Keratinocyte (primary cell): ENCODE measurements at regions not wholly inside any gene's neighbourhood (a gene's known extent, or its start where the extent isn't known, plus 50 kb on each side); places are given as distances from the start of the nearest gene placed in this dataset.
A peak's percentile ranks its signal among the peaks of the same experiment; 100 is the strongest.

Experiments
- DNase-seq: peaks from one replicate; pipeline ENCODE4 v3.0.0-alpha.2; 2011; ENCODE audit warnings: low read depth, missing footprints, low spot score
- FAIRE-seq: peaks from 2 replicates; lab custom pipeline; 2011; peaks lifted over from hg19 to GRCh38; lab: Jason Lieb, UNC
- H2AFZ ChIP-seq: 2 replicates; pipeline ENCODE4 v1.6.0; 2012; ENCODE audit warnings: low read length, control low read depth, inconsistent platforms; ENCODE audit not compliant: control insufficient read depth
- H3K27ac ChIP-seq: 2 replicates; pipeline ENCODE4 v1.5.1; 2011; ENCODE audit warnings: low read length; ENCODE audit not compliant: control insufficient read depth, insufficient read depth
- H3K27me3 ChIP-seq: 3 replicates; pipeline ENCODE4 v1.6.0; 2011; ENCODE audit warnings: low read length; ENCODE audit not compliant: control insufficient read depth, insufficient read depth; ENCODE audit errors: extremely low read depth
- H3K36me3 ChIP-seq, 2 experiments: 2 replicates in 1 of 2; 3 replicates in 1 of 2; pipeline ENCODE4 v1.5.1; 2011; ENCODE audit warnings: low read length in 2 of 2, mild to moderate bottlenecking in 1 of 2; ENCODE audit not compliant: control insufficient read depth in 2 of 2, insufficient read depth in 2 of 2; ENCODE audit errors: extremely low read depth in 1 of 2
- H3K4me1 ChIP-seq: 3 replicates; pipeline ENCODE4 v1.5.1; 2011; ENCODE audit warnings: low read length; ENCODE audit not compliant: control insufficient read depth, insufficient read depth; ENCODE audit errors: extremely low read depth
- H3K4me2 ChIP-seq: 3 replicates; pipeline ENCODE4 v1.6.0; 2011; ENCODE audit warnings: low read depth, low read length; ENCODE audit not compliant: control insufficient read depth, insufficient read depth; ENCODE audit errors: extremely low read depth
- H3K4me3 ChIP-seq, 3 experiments: fragments of 200-600 bp in 1 of 3; sonication (generic) in 1 of 3; 2 replicates in 2 of 3; 3 replicates in 1 of 3; pipeline ENCODE4 v1.5.1; 2011 to 2016; ENCODE audit warnings: low read length in 3 of 3, mild to moderate bottlenecking in 3 of 3, control low read depth in 2 of 3, inconsistent platforms in 1 of 3, low read depth in 1 of 3, mixed read lengths in 1 of 3, mixed run types in 1 of 3, moderate library complexity in 1 of 3; ENCODE audit not compliant: control insufficient read depth in 2 of 3, insufficient read depth in 2 of 3; ENCODE audit errors: extremely low read depth in 1 of 3
- H3K79me2 ChIP-seq: 2 replicates; pipeline ENCODE4 v1.6.0; 2012; ENCODE audit warnings: low read length; ENCODE audit not compliant: control insufficient read depth, insufficient read depth
- H3K9ac ChIP-seq: 3 replicates; pipeline ENCODE4 v1.6.0; 2011; ENCODE audit warnings: low read length; ENCODE audit not compliant: control insufficient read depth, insufficient read depth; ENCODE audit errors: extremely low read depth
- H3K9me1 ChIP-seq: 3 replicates; pipeline ENCODE4 v1.6.0; 2011; ENCODE audit warnings: low read length; ENCODE audit not compliant: control insufficient read depth, insufficient read depth; ENCODE audit errors: extremely low read depth
- H3K9me3 ChIP-seq: 2 replicates; pipeline ENCODE4 v1.5.1; 2012; ENCODE audit warnings: low read depth, low read length; ENCODE audit not compliant: control insufficient read depth
- H4K20me1 ChIP-seq: 3 replicates; pipeline ENCODE4 v1.6.0; 2011; ENCODE audit warnings: low read length; ENCODE audit not compliant: control insufficient read depth, insufficient read depth; ENCODE audit errors: extremely low read depth
- EZH2 ChIP-seq: IDR thresholded peaks from one replicate; pipeline ENCODE4 v1.6.1; 2012; ENCODE audit warnings: inconsistent platforms, mild to moderate bottlenecking, low read length, moderate library complexity
- dilution Hi-C: fragments of 300-500 bp; cut with MboI; formaldehyde crosslinking; loops from one replicate; pipeline ENCODE4 v1.7.0; 2020; ENCODE audit warnings: low sequenced_read_pairs; ENCODE audit not compliant: extremely low pct_ligation_motif_present
- TF ChIP-seq, protein P1 (sequence below), 3 experiments: IDR thresholded peaks in 1 of 3; conservative IDR thresholded peaks in 1 of 3; optimal IDR thresholded peaks in 1 of 3; 2 replicates in 2 of 3; 3 replicates in 1 of 3; pipeline versions ENCODE3 to v1.5.1; 2011; ENCODE audit warnings: low read length in 3 of 3, mild to moderate bottlenecking in 3 of 3, moderate library complexity in 2 of 3, control low read depth in 1 of 3, inconsistent platforms in 1 of 3; ENCODE audit not compliant: insufficient read depth in 2 of 3; ENCODE audit errors: extremely low read depth in 1 of 3

DNA sequence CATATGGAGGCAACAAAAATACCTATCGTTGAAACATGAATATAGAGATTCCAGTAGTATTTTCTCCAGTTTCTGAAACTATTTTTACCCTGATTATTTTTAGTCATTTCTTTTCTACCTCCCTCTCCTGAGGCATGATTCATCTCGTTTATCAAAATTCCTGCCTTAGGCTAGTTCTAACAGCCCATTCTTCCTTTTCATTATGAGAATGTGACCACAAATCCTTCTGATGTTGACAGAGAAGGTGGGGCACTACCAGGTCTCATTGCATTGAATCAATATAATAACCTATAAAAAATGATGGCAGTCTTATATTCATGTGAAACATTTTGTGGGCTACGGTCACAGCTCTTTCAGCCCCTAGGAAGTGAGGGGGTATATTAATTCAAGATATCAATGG, 406.5 kb upstream of the UBE2E3 start:
- Histone ChIP-seq H3K4me3 (no peak overlapping the region), H3K4me2 (peak overlapping the region; percentile 18), H3K36me3 (no peaks in the 10 kb centered on the region), H3K27me3 (no peaks in the 10 kb centered on the region), H3K79me2 (no peaks in the 10 kb centered on the region), H3K9me1 (no peaks in the 10 kb centered on the region), H2AFZ (no peak overlapping the region), H3K4me1 (peaks cover 16% of the 10 kb centered on the region), H3K27ac (no peak overlapping the region), H3K9ac (no peak overlapping the region), H4K20me1 (no peaks in the 10 kb centered on the region), H3K9me3 (no peaks in the 10 kb centered on the region)
- dilution Hi-C loops, result no loop called here
- FAIRE-seq (peak; percentile 81), DNase-seq (no peak)
- no peak for TF ChIP-seq EZH2
- TF ChIP-seq, protein P1, sequence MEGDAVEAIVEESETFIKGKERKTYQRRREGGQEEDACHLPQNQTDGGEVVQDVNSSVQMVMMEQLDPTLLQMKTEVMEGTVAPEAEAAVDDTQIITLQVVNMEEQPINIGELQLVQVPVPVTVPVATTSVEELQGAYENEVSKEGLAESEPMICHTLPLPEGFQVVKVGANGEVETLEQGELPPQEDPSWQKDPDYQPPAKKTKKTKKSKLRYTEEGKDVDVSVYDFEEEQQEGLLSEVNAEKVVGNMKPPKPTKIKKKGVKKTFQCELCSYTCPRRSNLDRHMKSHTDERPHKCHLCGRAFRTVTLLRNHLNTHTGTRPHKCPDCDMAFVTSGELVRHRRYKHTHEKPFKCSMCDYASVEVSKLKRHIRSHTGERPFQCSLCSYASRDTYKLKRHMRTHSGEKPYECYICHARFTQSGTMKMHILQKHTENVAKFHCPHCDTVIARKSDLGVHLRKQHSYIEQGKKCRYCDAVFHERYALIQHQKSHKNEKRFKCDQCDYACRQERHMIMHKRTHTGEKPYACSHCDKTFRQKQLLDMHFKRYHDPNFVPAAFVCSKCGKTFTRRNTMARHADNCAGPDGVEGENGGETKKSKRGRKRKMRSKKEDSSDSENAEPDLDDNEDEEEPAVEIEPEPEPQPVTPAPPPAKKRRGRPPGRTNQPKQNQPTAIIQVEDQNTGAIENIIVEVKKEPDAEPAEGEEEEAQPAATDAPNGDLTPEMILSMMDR (optimal IDR thresholded peaks at IDR 0.05 in 1 of 3, IDR thresholded peaks at IDR 0.05 in 1 of 3, conservative IDR thresholded peaks at IDR 0.05 in 1 of 3; ENCODE audit: extremely low read depth in 1 of 3, insufficient read depth in 2 of 3, low read length in 3 of 3), result no peak

DNA sequence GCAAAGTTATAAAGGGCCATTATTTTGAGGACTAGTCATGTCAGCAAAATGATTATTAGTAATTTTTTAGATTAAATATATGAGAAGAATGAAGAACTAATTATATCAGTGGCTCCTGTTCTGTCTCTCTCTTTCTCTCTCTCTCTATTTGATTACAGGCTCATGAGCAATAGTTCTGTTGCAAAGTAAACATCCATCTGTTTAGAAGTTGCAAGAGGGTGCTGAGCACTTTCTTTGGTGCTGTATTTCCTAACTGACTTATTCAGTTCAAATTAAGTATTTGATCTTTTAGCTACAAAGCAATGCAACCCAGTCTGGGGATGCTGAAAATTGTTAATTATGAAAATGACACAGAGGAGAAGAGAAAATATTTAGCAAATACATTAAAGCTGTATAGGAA, 408.1 kb upstream of the UBE2E3 start:
- H3K27me3 ChIP-seq, result no peaks in the 10 kb centered on the region
- TF ChIP-seq EZH2, result no peak
- TF ChIP-seq, protein P1 (optimal IDR thresholded peaks at IDR 0.05 in 1 of 3, IDR thresholded peaks at IDR 0.05 in 1 of 3, conservative IDR thresholded peaks at IDR 0.05 in 1 of 3; ENCODE audit: extremely low read depth in 1 of 3, insufficient read depth in 2 of 3, low read length in 3 of 3), result no peak
- dilution Hi-C loops, result no loop called here
- no peaks in the 10 kb centered on the region for H3K9me1 ChIP-seq
- no peak overlapping the region for H3K4me3 ChIP-seq
- no peaks in the 10 kb centered on the region for H4K20me1 ChIP-seq
- peaks cover 16% of the 10 kb centered on the region for H3K4me1 ChIP-seq
- no peaks in the 10 kb centered on the region for H3K79me2 ChIP-seq
- H2AFZ ChIP-seq, result no peak overlapping the region
- no peaks in the 10 kb centered on the region for H3K9me3 ChIP-seq
- no peaks in the 10 kb centered on the region for H3K36me3 ChIP-seq
- no peak overlapping the region for H3K27ac ChIP-seq
- no peak for DNase-seq
- FAIRE-seq, result no peak
- no peak overlapping the region for H3K4me2 ChIP-seq
- no peak overlapping the region for H3K9ac ChIP-seq
